Endothelial cell (in vitro differentiated cells): ENCODE measurements at regions not wholly inside any gene's neighbourhood (a gene's known extent, or its start where the extent isn't known, plus 50 kb on each side); places are given as distances from the start of the nearest gene placed in this dataset.

Source experiments
- DNase-seq: peaks from one replicate; pipeline ENCODE4 v3.0.0; 2021; ENCODE audit warnings: low spot score
- H3K27ac Mint-ChIP-seq: one replicate; pipeline ENCODE4 v1.8.0; 2021; ENCODE audit warnings: mixed read lengths, inconsistent platforms; ENCODE audit not compliant: unreplicated experiment
- H3K27me3 Mint-ChIP-seq: one replicate; pipeline ENCODE4 v1.8.0; 2021; ENCODE audit warnings: mild to moderate bottlenecking, moderate library complexity, mixed read lengths, inconsistent platforms; ENCODE audit not compliant: unreplicated experiment
- H3K36me3 Mint-ChIP-seq: one replicate; pipeline ENCODE4 v1.8.0; 2021; ENCODE audit warnings: mild to moderate bottlenecking, low read depth, mixed read lengths, inconsistent platforms; ENCODE audit not compliant: unreplicated experiment
- H3K4me1 Mint-ChIP-seq: one replicate; pipeline ENCODE4 v1.8.0; 2021; ENCODE audit warnings: mild to moderate bottlenecking, mixed read lengths, inconsistent platforms; ENCODE audit not compliant: unreplicated experiment
- H3K4me3 Mint-ChIP-seq: one replicate; pipeline ENCODE4 v1.8.0; 2021; ENCODE audit warnings: mild to moderate bottlenecking, mixed read lengths, inconsistent platforms; ENCODE audit not compliant: unreplicated experiment
- H3K9me3 Mint-ChIP-seq: one replicate; pipeline ENCODE4 v1.8.0; 2021; ENCODE audit warnings: mixed read lengths, inconsistent platforms; ENCODE audit not compliant: unreplicated experiment
- TF ChIP-seq, protein P1 (sequence below): fragments of 200-600 bp; sonication (generic); IDR thresholded peaks from one replicate; pipeline ENCODE4 v1.5.0; 2021; ENCODE audit warnings: antibody characterized with exemption; ENCODE audit not compliant: unreplicated experiment

DNA sequence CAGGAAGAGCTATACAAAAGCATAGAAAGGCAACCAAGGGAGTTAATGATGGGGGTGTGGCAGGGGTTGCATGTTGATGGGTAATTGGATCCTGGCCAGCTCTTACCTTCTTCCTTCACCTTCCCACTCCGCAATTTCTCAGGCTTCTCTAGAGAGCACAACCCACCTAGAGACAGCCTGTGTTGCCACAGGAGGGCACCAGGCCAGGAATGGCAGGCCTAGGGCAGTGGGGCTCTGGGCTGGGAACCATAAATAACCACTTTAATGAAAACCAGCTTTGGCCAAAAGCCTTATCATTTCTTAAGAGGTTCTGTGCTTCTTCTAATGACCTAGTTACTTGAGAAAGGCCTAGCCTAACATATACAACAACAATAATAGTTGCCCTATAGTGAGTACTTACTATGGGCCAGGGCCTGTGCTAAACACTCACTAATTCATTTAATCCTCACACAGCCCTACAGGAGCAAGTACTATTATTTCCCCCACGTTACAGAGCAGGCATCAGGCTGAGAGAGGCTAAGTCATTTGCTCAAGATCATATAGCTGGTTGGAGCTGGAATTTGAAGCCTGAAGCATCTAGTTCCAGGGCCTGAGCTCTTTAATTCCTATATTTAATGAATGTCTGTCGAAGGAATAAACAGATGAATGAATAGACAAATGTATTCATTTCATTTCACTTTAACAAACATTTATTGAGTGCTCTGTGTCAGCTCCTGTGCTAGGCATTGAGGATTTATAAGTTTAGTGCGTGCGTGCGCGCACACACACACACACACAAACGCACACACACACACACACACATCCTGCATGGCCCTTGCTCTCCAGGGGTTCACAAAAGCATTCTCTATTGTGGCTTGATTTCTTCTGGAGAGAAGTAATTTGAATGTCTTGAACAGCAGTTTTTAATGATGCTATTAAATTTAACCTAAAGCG lies 66.8 kb downstream of the RTL9 start:
- Mint-ChIP-seq H3K4me1 (no peaks in the 10 kb centered on the region), H3K4me3 (no peak overlapping the region), H3K9me3 (no peaks in the 10 kb centered on the region), H3K36me3 (no peaks in the 10 kb centered on the region), H3K27me3 (no peaks in the 10 kb centered on the region), H3K27ac (no peak overlapping the region)
- no peak for DNase-seq
- TF ChIP-seq, protein P1, sequence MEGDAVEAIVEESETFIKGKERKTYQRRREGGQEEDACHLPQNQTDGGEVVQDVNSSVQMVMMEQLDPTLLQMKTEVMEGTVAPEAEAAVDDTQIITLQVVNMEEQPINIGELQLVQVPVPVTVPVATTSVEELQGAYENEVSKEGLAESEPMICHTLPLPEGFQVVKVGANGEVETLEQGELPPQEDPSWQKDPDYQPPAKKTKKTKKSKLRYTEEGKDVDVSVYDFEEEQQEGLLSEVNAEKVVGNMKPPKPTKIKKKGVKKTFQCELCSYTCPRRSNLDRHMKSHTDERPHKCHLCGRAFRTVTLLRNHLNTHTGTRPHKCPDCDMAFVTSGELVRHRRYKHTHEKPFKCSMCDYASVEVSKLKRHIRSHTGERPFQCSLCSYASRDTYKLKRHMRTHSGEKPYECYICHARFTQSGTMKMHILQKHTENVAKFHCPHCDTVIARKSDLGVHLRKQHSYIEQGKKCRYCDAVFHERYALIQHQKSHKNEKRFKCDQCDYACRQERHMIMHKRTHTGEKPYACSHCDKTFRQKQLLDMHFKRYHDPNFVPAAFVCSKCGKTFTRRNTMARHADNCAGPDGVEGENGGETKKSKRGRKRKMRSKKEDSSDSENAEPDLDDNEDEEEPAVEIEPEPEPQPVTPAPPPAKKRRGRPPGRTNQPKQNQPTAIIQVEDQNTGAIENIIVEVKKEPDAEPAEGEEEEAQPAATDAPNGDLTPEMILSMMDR: no peak

- TF ChIP-seq, protein P1: no peak
Observed at GRCh38 chrX:110426155-110426504, 67.5 kb downstream of the RTL9 start.

GRCh38 chrX:110427076-110427475 lies 68.4 kb downstream of the RTL9 start:
- TF ChIP-seq, protein P1: no peak
- H3K36me3 Mint-ChIP-seq: no peaks in the 10 kb centered on the region
- no peaks in the 10 kb centered on the region for H3K27me3 Mint-ChIP-seq
- DNase-seq: no peak
- H3K4me1 Mint-ChIP-seq: no peaks in the 10 kb centered on the region
- no peaks in the 10 kb centered on the region for H3K9me3 Mint-ChIP-seq
- H3K27ac Mint-ChIP-seq: no peak overlapping the region
- H3K4me3 Mint-ChIP-seq: no peak overlapping the region

More at GRCh38 chrX:110426155-110426504, 67.5 kb downstream of the RTL9 start:
- no peaks in the 10 kb centered on the region for H3K36me3 Mint-ChIP-seq
- no peaks in the 10 kb centered on the region for H3K27me3 Mint-ChIP-seq
- no peak for DNase-seq
- no peaks in the 10 kb centered on the region for H3K9me3 Mint-ChIP-seq
- no peak overlapping the region for H3K4me3 Mint-ChIP-seq
- no peaks in the 10 kb centered on the region for H3K4me1 Mint-ChIP-seq
- no peak overlapping the region for H3K27ac Mint-ChIP-seq

DNA sequence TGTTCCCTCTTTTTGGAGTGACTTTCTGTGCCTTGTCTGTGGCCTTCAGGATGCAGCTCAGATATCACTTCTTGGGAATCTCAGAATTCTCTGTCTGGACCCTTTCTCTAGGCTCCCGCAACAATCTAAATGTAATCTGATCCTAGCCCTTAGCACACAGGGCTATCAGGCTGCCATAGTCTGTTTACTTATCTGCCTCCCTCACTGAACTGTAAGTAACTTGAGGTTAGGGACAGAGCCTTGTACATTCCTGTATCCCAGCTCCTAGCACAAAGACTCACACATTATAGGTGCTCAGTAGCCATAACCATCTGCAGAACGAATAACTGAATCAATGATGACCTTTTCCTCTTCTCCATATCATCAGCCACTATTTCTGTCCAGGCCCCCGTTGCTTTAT lies 69.5 kb downstream of the RTL9 start:
- Mint-ChIP-seq H3K27me3 (no peaks in the 10 kb centered on the region), H3K4me3 (no peak overlapping the region), H3K27ac (no peak overlapping the region), H3K9me3 (no peaks in the 10 kb centered on the region), H3K36me3 (no peaks in the 10 kb centered on the region), H3K4me1 (no peaks in the 10 kb centered on the region)
- TF ChIP-seq, protein P1: no peak
- DNase-seq: no peak
